HG02852 (cell line): ENCODE measurements at regions not wholly inside any gene's neighbourhood (a gene's known extent, or its start where the extent isn't known, plus 50 kb on each side); places are given as distances from the start of the nearest gene placed in this dataset.
"Not testable (repeated sequence)": the region's sequence is repeated elsewhere in the genome, so short reads cannot be mapped to it uniquely, and the experiment has no call there.

Experiments used
- ATAC-seq: cut with Tn5 transposase; IDR thresholded peaks from one replicate; pipeline ENCODE4 v1.9.1; 2021; ENCODE audit warnings: mild to moderate bottlenecking, moderate library complexity; ENCODE audit not compliant: unreplicated experiment

- ATAC-seq = no peak
Measured at GRCh38 chr21:35394634-35395369, 345.7 kb upstream of the RUNX1 start.

GRCh38 chr21:35394049-35394448, 344.9 kb upstream of the RUNX1 start:
- ATAC-seq = no peak

- no peak for ATAC-seq
Measured at GRCh38 chr21:35390013-35390776, 341.1 kb upstream of the RUNX1 start.

GRCh38 chr21:35386491-35387079, 337.5 kb upstream of the RUNX1 start:
- no peak for ATAC-seq

GRCh38 chr21:35384375-35384774, 335.3 kb upstream of the RUNX1 start:
- no peak for ATAC-seq

GRCh38 chr21:35382696-35383095, 333.6 kb upstream of the RUNX1 start:
- ATAC-seq = no peak

- ATAC-seq = no peak
Measured at GRCh38 chr21:35381743-35382310, 332.7 kb upstream of the RUNX1 start.

GRCh38 chr21:35380304-35380703, 331.2 kb upstream of the RUNX1 start:
- ATAC-seq = not testable (repeated sequence)

- no peak for ATAC-seq
Measured at GRCh38 chr21:35378881-35379280, 329.8 kb upstream of the RUNX1 start.

GRCh38 chr21:35377505-35378090, 328.5 kb upstream of the RUNX1 start:
- ATAC-seq = no peak

- no peak for ATAC-seq
Measured at GRCh38 chr21:35376406-35377135, 327.5 kb upstream of the RUNX1 start.

- ATAC-seq = no peak
Measured at GRCh38 chr21:35375115-35375514, 326.0 kb upstream of the RUNX1 start.

- ATAC-seq = no peak
Measured at GRCh38 chr21:35373998-35374397, 324.9 kb upstream of the RUNX1 start.

- no peak for ATAC-seq
Measured at GRCh38 chr21:35372201-35372600, 323.1 kb upstream of the RUNX1 start.

- ATAC-seq = no peak
Measured at GRCh38 chr21:35370671-35371070, 321.6 kb upstream of the RUNX1 start.

GRCh38 chr21:35370071-35370470, 321.0 kb upstream of the RUNX1 start:
- no peak for ATAC-seq

- no peak for ATAC-seq
Measured at GRCh38 chr21:35368326-35368725, 319.2 kb upstream of the RUNX1 start.

GRCh38 chr21:35367553-35367952, 318.5 kb upstream of the RUNX1 start:
- ATAC-seq = no peak

GRCh38 chr21:35366394-35367080, 317.4 kb upstream of the RUNX1 start:
- no peak for ATAC-seq

- ATAC-seq = no peak
Measured at GRCh38 chr21:35363458-35363857, 314.4 kb upstream of the RUNX1 start.
